ENCODE measurements at regions not wholly inside any gene's neighbourhood (a gene's known extent, or its start where the extent isn't known, plus 50 kb on each side); places are given as distances from the start of the nearest gene placed in this dataset.
"Not testable (repeated sequence)": the region's sequence is repeated elsewhere in the genome, so short reads cannot be mapped to it uniquely, and the experiment has no call there.

DNA sequence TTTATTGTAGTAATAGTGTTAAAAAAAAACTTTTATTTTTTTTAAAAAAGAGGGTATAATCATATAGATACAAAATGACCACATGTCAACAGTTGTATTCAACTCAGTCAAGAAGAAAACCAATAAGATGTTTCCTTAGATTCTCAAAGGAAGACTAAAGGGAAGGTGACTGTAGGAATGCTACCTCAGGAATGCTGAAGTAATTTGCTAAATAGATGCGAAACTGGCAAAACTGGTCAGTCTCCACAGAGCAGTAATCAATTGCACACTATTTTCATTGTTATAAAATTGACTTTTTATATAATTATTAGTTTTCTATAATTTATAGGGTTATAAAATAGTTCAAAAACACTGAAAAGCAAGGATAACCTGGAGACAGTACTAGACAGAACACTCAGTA is 204.8 kb downstream of the GABRG2 start:
- no peak overlapping the region for H3K4me3 ChIP-seq (replicated peaks in 1 of 3; ENCODE audit: insufficient read depth in 1 of 3, low read depth in 1 of 3, low read length in 3 of 3)
- dilution Hi-C loops (cut with MboI; ENCODE audit: extremely low pct_ligation_motif_present, low sequenced_read_pairs) = no loop called here
- POLR2A ChIA-PET = no interaction called here
- H3K9me1 ChIP-seq (replicated peaks; ENCODE audit: control insufficient read depth, extremely low read depth, insufficient read depth, low read length) = no peaks in the 10 kb centered on the region
- H3K9ac ChIP-seq (replicated peaks; ENCODE audit: extremely low read depth, insufficient read depth, low read length) = no peak overlapping the region
- no peak for DNase-seq (ENCODE audit: low read depth, low spot score)
- no peaks in the 10 kb centered on the region for H3K27me3 ChIP-seq (ENCODE audit: control insufficient read depth in 2 of 2, insufficient read depth in 2 of 2, low read length in 2 of 2)
- no peaks in the 10 kb centered on the region for H3K36me3 ChIP-seq (ENCODE audit: control insufficient read depth in 2 of 2, extremely low read depth in 1 of 2, insufficient read depth in 2 of 2, low read length in 2 of 2)
- TF ChIP-seq, protein P1, sequence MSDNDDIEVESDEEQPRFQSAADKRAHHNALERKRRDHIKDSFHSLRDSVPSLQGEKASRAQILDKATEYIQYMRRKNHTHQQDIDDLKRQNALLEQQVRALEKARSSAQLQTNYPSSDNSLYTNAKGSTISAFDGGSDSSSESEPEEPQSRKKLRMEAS (IDR thresholded peaks at IDR 0.05; ENCODE audit: insufficient read depth, insufficient read length) = no peak
- H3K27ac ChIP-seq (ENCODE audit: insufficient read depth, low read depth, low read length) = no peak overlapping the region
- H4K20me1 ChIP-seq (replicated peaks; ENCODE audit: control insufficient read depth, extremely low read depth, insufficient read depth, low read length) = no peaks in the 10 kb centered on the region
- no peak overlapping the region for H2AFZ ChIP-seq (ENCODE audit: low read depth, low read length)
- H3K79me2 ChIP-seq (ENCODE audit: control insufficient read depth, insufficient read depth, low read length) = no peaks in the 10 kb centered on the region
- no TSS peak for BruUV-seq (replicated peaks)
- CTCF ChIA-PET = no interaction called here
- H3K9me3 ChIP-seq (replicated peaks; ENCODE audit: control insufficient read depth, insufficient read depth, low read length) = peaks cover 1% of the 10 kb centered on the region
- no peak overlapping the region for H3K4me2 ChIP-seq (ENCODE audit: insufficient read depth, low read length)
- no peaks in the 10 kb centered on the region for H3K4me1 ChIP-seq (ENCODE audit: control insufficient read depth, extremely low read depth, insufficient read depth, low read length)
- FAIRE-seq = no peak
- intact Hi-C loops (cut with micrococcal nuclease) = no loop called here

DNA sequence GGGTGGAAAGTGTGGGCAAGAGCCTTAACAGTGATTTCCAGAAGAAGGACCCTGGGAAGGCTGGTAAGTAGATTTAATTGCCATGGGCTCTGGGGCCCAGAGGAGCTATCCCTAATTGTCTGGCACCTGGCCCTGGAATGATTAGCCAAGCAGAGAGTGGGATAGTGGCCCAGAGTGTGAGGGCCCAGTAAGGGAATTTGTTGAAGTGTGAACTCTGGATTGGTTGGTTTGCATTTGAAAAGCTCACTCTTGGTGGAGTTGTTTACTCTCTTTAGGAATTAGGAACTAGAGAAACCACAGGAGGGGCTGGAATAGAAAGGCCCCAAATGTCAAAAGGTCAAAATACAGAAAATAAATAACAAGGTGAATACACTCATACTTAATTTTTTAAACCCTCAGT is 207.1 kb downstream of the GABRG2 start:
- no peaks in the 10 kb centered on the region for H3K36me3 ChIP-seq (ENCODE audit: control insufficient read depth in 2 of 2, extremely low read depth in 1 of 2, insufficient read depth in 2 of 2, low read length in 2 of 2)
- dilution Hi-C loops (cut with MboI; ENCODE audit: extremely low pct_ligation_motif_present, low sequenced_read_pairs) (no loop called here), intact Hi-C loops (cut with micrococcal nuclease) (no loop called here)
- H3K27ac ChIP-seq (ENCODE audit: insufficient read depth, low read depth, low read length) = no peak overlapping the region
- TF ChIP-seq MYC (IDR thresholded peaks at IDR 0.05; ENCODE audit: low read depth, low read length) (no peak), EZH2 (IDR thresholded peaks at IDR 0.05; ENCODE audit: borderline replicate concordance, low read depth, low read length, severe bottlenecking) (no peak), POLR2A (IDR thresholded peaks at IDR 0.05; ENCODE audit: low read depth, low read length) (no peak), POLR2AphosphoS5 (IDR thresholded peaks at IDR 0.05; ENCODE audit: insufficient read depth, low read depth, low read length) (no peak), FOS (IDR thresholded peaks at IDR 0.05; ENCODE audit: borderline replicate concordance, insufficient read depth, low read length) (no peak), JUN (IDR thresholded peaks at IDR 0.05; ENCODE audit: borderline replicate concordance, insufficient read depth, insufficient read length, low read depth) (no peak), GATA2 (IDR thresholded peaks at IDR 0.05; ENCODE audit: insufficient read depth, insufficient read length, low read depth, low read length) (no peak)
- TF ChIP-seq, protein P1 (IDR thresholded peaks at IDR 0.05; ENCODE audit: insufficient read depth, insufficient read length) = no peak
- TF ChIP-seq, protein P2, sequence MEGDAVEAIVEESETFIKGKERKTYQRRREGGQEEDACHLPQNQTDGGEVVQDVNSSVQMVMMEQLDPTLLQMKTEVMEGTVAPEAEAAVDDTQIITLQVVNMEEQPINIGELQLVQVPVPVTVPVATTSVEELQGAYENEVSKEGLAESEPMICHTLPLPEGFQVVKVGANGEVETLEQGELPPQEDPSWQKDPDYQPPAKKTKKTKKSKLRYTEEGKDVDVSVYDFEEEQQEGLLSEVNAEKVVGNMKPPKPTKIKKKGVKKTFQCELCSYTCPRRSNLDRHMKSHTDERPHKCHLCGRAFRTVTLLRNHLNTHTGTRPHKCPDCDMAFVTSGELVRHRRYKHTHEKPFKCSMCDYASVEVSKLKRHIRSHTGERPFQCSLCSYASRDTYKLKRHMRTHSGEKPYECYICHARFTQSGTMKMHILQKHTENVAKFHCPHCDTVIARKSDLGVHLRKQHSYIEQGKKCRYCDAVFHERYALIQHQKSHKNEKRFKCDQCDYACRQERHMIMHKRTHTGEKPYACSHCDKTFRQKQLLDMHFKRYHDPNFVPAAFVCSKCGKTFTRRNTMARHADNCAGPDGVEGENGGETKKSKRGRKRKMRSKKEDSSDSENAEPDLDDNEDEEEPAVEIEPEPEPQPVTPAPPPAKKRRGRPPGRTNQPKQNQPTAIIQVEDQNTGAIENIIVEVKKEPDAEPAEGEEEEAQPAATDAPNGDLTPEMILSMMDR (IDR thresholded peaks at IDR 0.05; ENCODE audit: extremely low read depth in 1 of 2, insufficient read depth in 1 of 2, low read depth in 1 of 2, low read length in 2 of 2) = no peak
- CTCF ChIA-PET = no interaction called here
- DNase-seq (ENCODE audit: low read depth, low spot score) (no peak), FAIRE-seq (no peak)
- BruUV-seq (replicated peaks) = no TSS peak
- no peak overlapping the region for H3K9ac ChIP-seq (replicated peaks; ENCODE audit: extremely low read depth, insufficient read depth, low read length)
- no peak overlapping the region for H3K4me2 ChIP-seq (ENCODE audit: insufficient read depth, low read length)
- H3K27me3 ChIP-seq (ENCODE audit: control insufficient read depth in 2 of 2, insufficient read depth in 2 of 2, low read length in 2 of 2) = no peaks in the 10 kb centered on the region
- no peaks in the 10 kb centered on the region for H3K4me1 ChIP-seq (ENCODE audit: control insufficient read depth, extremely low read depth, insufficient read depth, low read length)
- no peaks in the 10 kb centered on the region for H3K79me2 ChIP-seq (ENCODE audit: control insufficient read depth, insufficient read depth, low read length)
- no peaks in the 10 kb centered on the region for H3K9me1 ChIP-seq (replicated peaks; ENCODE audit: control insufficient read depth, extremely low read depth, insufficient read depth, low read length)
- no peak overlapping the region for H2AFZ ChIP-seq (ENCODE audit: low read depth, low read length)
- POLR2A ChIA-PET = no interaction called here
- no peaks in the 10 kb centered on the region for H3K9me3 ChIP-seq (replicated peaks; ENCODE audit: control insufficient read depth, insufficient read depth, low read length)
- no peaks in the 10 kb centered on the region for H4K20me1 ChIP-seq (replicated peaks; ENCODE audit: control insufficient read depth, extremely low read depth, insufficient read depth, low read length)
- H3K4me3 ChIP-seq (replicated peaks in 1 of 3; ENCODE audit: insufficient read depth in 1 of 3, low read depth in 1 of 3, low read length in 3 of 3) = no peak overlapping the region

GRCh38 chr5:162275387-162275786 is 207.8 kb downstream of the GABRG2 start:
- DNase-seq (ENCODE audit: low read depth, low spot score); H3K27ac ChIP-seq (ENCODE audit: insufficient read depth, low read depth, low read length); FAIRE-seq; H3K27me3 ChIP-seq (ENCODE audit: control insufficient read depth in 2 of 2, insufficient read depth in 2 of 2, low read length in 2 of 2); H4K20me1 ChIP-seq (replicated peaks; ENCODE audit: control insufficient read depth, extremely low read depth, insufficient read depth, low read length); POLR2A ChIA-PET; H3K4me1 ChIP-seq (ENCODE audit: control insufficient read depth, extremely low read depth, insufficient read depth, low read length); dilution Hi-C loops (cut with MboI; ENCODE audit: extremely low pct_ligation_motif_present, low sequenced_read_pairs); intact Hi-C loops (cut with micrococcal nuclease); H3K36me3 ChIP-seq (ENCODE audit: control insufficient read depth in 2 of 2, extremely low read depth in 1 of 2, insufficient read depth in 2 of 2, low read length in 2 of 2); CTCF ChIA-PET; BruUV-seq (replicated peaks); H2AFZ ChIP-seq (ENCODE audit: low read depth, low read length); H3K9me3 ChIP-seq (replicated peaks; ENCODE audit: control insufficient read depth, insufficient read depth, low read length); H3K79me2 ChIP-seq (ENCODE audit: control insufficient read depth, insufficient read depth, low read length); H3K4me2 ChIP-seq (ENCODE audit: insufficient read depth, low read length); H3K4me3 ChIP-seq (replicated peaks in 1 of 3; ENCODE audit: insufficient read depth in 1 of 3, low read depth in 1 of 3, low read length in 3 of 3); H3K9ac ChIP-seq (replicated peaks; ENCODE audit: extremely low read depth, insufficient read depth, low read length); H3K9me1 ChIP-seq (replicated peaks; ENCODE audit: control insufficient read depth, extremely low read depth, insufficient read depth, low read length): not testable (repeated sequence)

All from endothelial cell of umbilical vein (primary cell).